DOHH2 (cell line): ENCODE measurements at regions not wholly inside any gene's neighbourhood (a gene's known extent, or its start where the extent isn't known, plus 50 kb on each side); places are given as distances from the start of the nearest gene placed in this dataset.

Experiments used
- H3F3A ChIP-seq: fragments of 200-600 bp; sonication (generic), shearing (Covaris generic); 2 replicates; pipeline ENCODE4 v1.6.0; 2016; ENCODE audit warnings: antibody characterized with exemption, mild to moderate bottlenecking; ENCODE audit not compliant: control insufficient read depth, insufficient read depth
- H3K27ac ChIP-seq: fragments of 200-600 bp; sonication (generic); 2 replicates; pipeline ENCODE4 v1.5.1; 2014; ENCODE audit warnings: low read depth, mild to moderate bottlenecking, low read length, moderate library complexity
- H3K27me3 ChIP-seq: fragments of 200-600 bp; sonication (generic); 2 replicates; pipeline ENCODE4 v1.6.1; 2014; ENCODE audit warnings: mild to moderate bottlenecking, low read length, mixed read lengths; ENCODE audit not compliant: control insufficient read depth
- H3K36me3 ChIP-seq: fragments of 200-600 bp; sonication (generic); 2 replicates; pipeline ENCODE4 v1.6.1; 2014; ENCODE audit warnings: mild to moderate bottlenecking, low read length, moderate library complexity, mixed read lengths; ENCODE audit not compliant: control insufficient read depth
- H3K4me1 ChIP-seq: fragments of 200-600 bp; sonication (generic); 2 replicates; pipeline ENCODE4 v1.6.1; 2014; ENCODE audit warnings: mild to moderate bottlenecking, low read length, mixed read lengths; ENCODE audit not compliant: control insufficient read depth
- H3K4me2 ChIP-seq: fragments of 200-600 bp; sonication (generic); 2 replicates; pipeline ENCODE4 v1.6.0; 2014; ENCODE audit warnings: mild to moderate bottlenecking, low read length, moderate library complexity
- H3K4me3 ChIP-seq: fragments of 200-600 bp; sonication (generic); 2 replicates; pipeline ENCODE4 v1.5.1; 2014; ENCODE audit warnings: mild to moderate bottlenecking, low read length, mixed read lengths
- H3K79me2 ChIP-seq: fragments of 200-600 bp; sonication (generic); 2 replicates; pipeline ENCODE4 v1.6.1; 2014; ENCODE audit warnings: mild to moderate bottlenecking, low read length, mixed read lengths; ENCODE audit not compliant: control insufficient read depth
- H3K9me2 ChIP-seq: fragments of 200-600 bp; sonication (generic); replicated peaks from 2 replicates; pipeline ENCODE4 v1.6.1; 2014; ENCODE audit warnings: mild to moderate bottlenecking, low read length, mixed read lengths; ENCODE audit not compliant: control insufficient read depth
- H3K9me3 ChIP-seq: fragments of 200-600 bp; sonication (generic); 2 replicates; pipeline ENCODE4 v1.6.1; 2014; ENCODE audit warnings: antibody characterized with exemption, low read length, mixed read lengths; ENCODE audit not compliant: control insufficient read depth, insufficient read depth
- H4K20me1 ChIP-seq: fragments of 200-600 bp; sonication (generic); 2 replicates; pipeline ENCODE4 v1.6.0; 2014; ENCODE audit warnings: low read depth, mild to moderate bottlenecking, antibody characterized with exemption, low read length, moderate library complexity; ENCODE audit not compliant: control insufficient read depth, insufficient read depth
- CTCF ChIP-seq: fragments of 200-600 bp; sonication (generic); IDR thresholded peaks from one replicate; pipeline ENCODE4 v1.5.1; 2014; ENCODE audit warnings: antibody characterized with exemption, mild to moderate bottlenecking, low read depth, low read length; ENCODE audit not compliant: poor library complexity, severe bottlenecking
- EZH2phosphoT487 ChIP-seq: fragments of 200-600 bp; sonication (generic); IDR thresholded peaks from 2 replicates; pipeline ENCODE4 v1.6.1; 2017; ENCODE audit warnings: borderline replicate concordance, mild to moderate bottlenecking, antibody characterized with exemption, low read length, moderate library complexity, mixed read lengths

- Histone ChIP-seq H3K4me2 (no peak overlapping the region), H3K9me2 (no peaks in the 10 kb centered on the region), H3K79me2 (no peaks in the 10 kb centered on the region), H3K27ac (no peak overlapping the region), H3K9me3 (no peaks in the 10 kb centered on the region), H3K36me3 (no peaks in the 10 kb centered on the region), H3K27me3 (no peaks in the 10 kb centered on the region), H3F3A (no peaks in the 10 kb centered on the region), H4K20me1 (no peaks in the 10 kb centered on the region), H3K4me3 (no peak overlapping the region), H3K4me1 (no peaks in the 10 kb centered on the region)
- TF ChIP-seq CTCF (no peak), EZH2phosphoT487 (no peak)
Measured at GRCh38 chr12:76678992-76679391, 84.9 kb upstream of the ZDHHC17 start.

DNA sequence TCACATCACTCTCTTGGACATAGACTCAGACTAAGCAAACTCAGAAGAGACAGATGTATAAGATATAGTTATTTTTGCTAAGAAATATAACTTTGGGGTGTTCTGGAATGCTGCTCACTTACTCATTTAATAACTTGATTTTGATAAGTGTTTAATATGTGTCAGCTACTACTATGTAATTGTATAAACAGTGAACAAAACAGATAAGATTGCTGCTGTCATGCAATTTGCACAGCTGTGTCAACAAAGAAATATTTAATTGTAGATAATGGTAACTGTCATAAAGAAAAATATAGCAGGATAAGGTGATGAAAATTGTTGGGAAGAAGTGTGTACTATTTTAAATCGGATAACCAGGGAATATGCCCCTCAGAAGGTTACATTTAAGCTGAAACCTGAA lies 84.1 kb upstream of the ZDHHC17 start:
- no peaks in the 10 kb centered on the region for H3K9me2 ChIP-seq
- H3K79me2 ChIP-seq, result no peaks in the 10 kb centered on the region
- H3K27ac ChIP-seq, result no peak overlapping the region
- no peak overlapping the region for H3K4me2 ChIP-seq
- no peaks in the 10 kb centered on the region for H3K27me3 ChIP-seq
- TF ChIP-seq EZH2phosphoT487 (no peak), CTCF (no peak)
- no peaks in the 10 kb centered on the region for H3K36me3 ChIP-seq
- no peaks in the 10 kb centered on the region for H4K20me1 ChIP-seq
- H3K4me1 ChIP-seq, result no peaks in the 10 kb centered on the region
- H3K9me3 ChIP-seq, result no peaks in the 10 kb centered on the region
- no peak overlapping the region for H3K4me3 ChIP-seq
- H3F3A ChIP-seq, result no peaks in the 10 kb centered on the region

DNA sequence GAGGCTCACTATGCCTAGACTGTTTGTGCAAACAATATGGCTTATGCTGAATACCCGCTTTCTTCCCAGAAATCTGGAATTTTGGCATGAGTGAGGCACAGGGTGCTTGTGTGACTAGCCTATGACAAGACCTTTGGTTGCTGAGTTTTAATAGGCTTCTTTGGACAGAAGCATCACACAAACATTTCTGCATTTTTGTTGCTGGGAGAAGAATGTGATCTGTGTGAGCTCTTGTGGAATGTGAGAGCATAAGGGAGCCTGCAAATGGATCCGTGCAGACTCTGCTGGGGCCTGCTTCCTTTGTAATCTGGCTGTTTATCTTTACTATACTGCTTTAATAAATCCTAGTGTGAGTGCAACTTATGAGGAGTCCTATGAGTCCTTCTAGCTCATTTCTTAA lies 83.0 kb upstream of the ZDHHC17 start:
- Histone ChIP-seq H3K4me3 (no peak overlapping the region), H3K36me3 (no peaks in the 10 kb centered on the region), H3F3A (no peaks in the 10 kb centered on the region), H3K4me1 (no peaks in the 10 kb centered on the region), H4K20me1 (no peaks in the 10 kb centered on the region), H3K27ac (no peak overlapping the region), H3K9me3 (no peaks in the 10 kb centered on the region), H3K27me3 (no peaks in the 10 kb centered on the region), H3K79me2 (no peaks in the 10 kb centered on the region), H3K4me2 (no peak overlapping the region), H3K9me2 (no peaks in the 10 kb centered on the region)
- TF ChIP-seq EZH2phosphoT487 (no peak), CTCF (no peak)

DNA sequence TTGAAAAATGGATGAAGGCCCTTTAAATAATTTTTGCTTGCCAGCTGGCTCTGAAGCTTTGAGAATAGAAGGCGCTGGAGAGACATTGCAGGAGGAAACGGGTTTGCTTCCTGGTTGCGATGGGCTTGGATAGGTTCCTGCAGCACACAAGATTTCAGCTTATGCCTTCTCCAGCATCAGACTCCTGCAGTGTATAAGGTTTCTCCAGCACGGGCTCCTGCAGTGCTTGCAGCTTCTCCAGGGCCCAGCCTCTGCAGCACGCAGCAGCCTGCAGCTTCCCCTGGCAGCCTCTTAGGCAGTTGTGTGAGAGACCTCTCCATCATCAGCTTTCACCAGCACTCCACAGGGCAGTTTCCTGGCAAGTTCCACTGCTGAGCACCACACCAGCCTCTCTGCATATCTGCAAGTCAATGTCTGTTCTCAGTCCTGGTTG lies 78.7 kb upstream of the ZDHHC17 start:
- no peak overlapping the region for H3K27ac ChIP-seq
- no peaks in the 10 kb centered on the region for H3K9me2 ChIP-seq
- H3K4me1 ChIP-seq, result no peaks in the 10 kb centered on the region
- no peaks in the 10 kb centered on the region for H4K20me1 ChIP-seq
- no peaks in the 10 kb centered on the region for H3K36me3 ChIP-seq
- H3K4me3 ChIP-seq, result no peak overlapping the region
- no peaks in the 10 kb centered on the region for H3F3A ChIP-seq
- TF ChIP-seq EZH2phosphoT487, result no peak
- TF ChIP-seq CTCF, result no peak
- H3K4me2 ChIP-seq, result no peak overlapping the region
- H3K27me3 ChIP-seq, result no peaks in the 10 kb centered on the region
- no peaks in the 10 kb centered on the region for H3K9me3 ChIP-seq
- H3K79me2 ChIP-seq, result no peaks in the 10 kb centered on the region
